Uterus (tissue), 2 donors: ENCODE measurements at regions not wholly inside any gene's neighbourhood (a gene's known extent, or its start where the extent isn't known, plus 50 kb on each side); places are given as distances from the start of the nearest gene placed in this dataset.
"Not testable (repeated sequence)": the region's sequence is repeated elsewhere in the genome, so short reads cannot be mapped to it uniquely, and the experiment has no call there.

Experiments
- POLR2A ChIP-seq, 2 donors: fragments of 450-650 bp; IDR thresholded peaks; one replicate each; pipeline ENCODE4 v1.6.1; 2016; ENCODE audit warnings: antibody characterized with exemption in 2 of 2, mild to moderate bottlenecking in 1 of 2, moderate library complexity in 1 of 2
- TF ChIP-seq, protein P1 (sequence below), 4 experiments: fragments of 200-600 bp in 2 of 4; fragments of 450-650 bp in 2 of 4; sonication (generic) in 2 of 4; IDR thresholded peaks; one replicate each; pipeline ENCODE4 v1.5.1; 2016 to 2019; ENCODE audit warnings: antibody characterized with exemption in 4 of 4, mild to moderate bottlenecking in 2 of 4, moderate library complexity in 1 of 4

DNA sequence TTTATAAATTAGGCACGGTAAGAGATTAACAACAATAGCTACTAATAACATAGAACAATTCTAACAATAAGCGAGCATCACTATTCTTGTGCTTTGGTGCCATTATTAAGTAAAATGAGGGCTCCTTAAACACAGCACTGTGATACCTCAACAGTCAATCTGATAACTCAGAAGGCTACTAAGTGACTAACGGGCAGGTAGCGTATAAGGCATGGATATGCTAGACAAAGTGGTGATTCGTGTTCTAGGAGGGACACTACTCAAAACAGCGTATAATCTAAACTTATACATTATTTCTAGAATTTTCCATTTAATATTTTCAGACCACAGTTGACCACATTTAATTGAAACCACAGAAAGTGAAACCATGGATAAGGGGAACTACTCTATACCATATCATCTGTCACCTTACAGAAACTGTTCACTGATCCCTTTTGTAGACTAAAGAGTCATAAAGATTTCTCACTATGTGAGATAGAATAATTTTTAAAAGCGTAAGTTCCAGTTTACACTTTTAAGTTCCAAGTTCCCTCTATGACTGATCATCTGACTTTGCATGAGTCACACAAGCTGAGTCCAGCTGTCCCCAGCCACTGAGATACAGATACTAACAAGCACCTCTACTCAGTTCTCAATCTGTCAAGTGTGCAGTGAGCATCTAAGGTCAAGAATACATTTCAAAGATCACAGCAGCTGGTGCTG is 181.9 kb downstream of the SPATA31A6 start:
- TF ChIP-seq POLR2A (IDR thresholded peaks at IDR 0.05) = not testable (repeated sequence)
- TF ChIP-seq, protein P1, sequence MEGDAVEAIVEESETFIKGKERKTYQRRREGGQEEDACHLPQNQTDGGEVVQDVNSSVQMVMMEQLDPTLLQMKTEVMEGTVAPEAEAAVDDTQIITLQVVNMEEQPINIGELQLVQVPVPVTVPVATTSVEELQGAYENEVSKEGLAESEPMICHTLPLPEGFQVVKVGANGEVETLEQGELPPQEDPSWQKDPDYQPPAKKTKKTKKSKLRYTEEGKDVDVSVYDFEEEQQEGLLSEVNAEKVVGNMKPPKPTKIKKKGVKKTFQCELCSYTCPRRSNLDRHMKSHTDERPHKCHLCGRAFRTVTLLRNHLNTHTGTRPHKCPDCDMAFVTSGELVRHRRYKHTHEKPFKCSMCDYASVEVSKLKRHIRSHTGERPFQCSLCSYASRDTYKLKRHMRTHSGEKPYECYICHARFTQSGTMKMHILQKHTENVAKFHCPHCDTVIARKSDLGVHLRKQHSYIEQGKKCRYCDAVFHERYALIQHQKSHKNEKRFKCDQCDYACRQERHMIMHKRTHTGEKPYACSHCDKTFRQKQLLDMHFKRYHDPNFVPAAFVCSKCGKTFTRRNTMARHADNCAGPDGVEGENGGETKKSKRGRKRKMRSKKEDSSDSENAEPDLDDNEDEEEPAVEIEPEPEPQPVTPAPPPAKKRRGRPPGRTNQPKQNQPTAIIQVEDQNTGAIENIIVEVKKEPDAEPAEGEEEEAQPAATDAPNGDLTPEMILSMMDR (IDR thresholded peaks at IDR 0.05) = not testable (repeated sequence)
